ENCODE measurements at regions not wholly inside any gene's neighbourhood (a gene's known extent, or its start where the extent isn't known, plus 50 kb on each side); places are given as distances from the start of the nearest gene placed in this dataset.

GRCh38 chr15:58329781-58330671 is 101.8 kb upstream of the LIPC start:
- DNase-seq = no peak

GRCh38 chr15:58330741-58331559 is 100.8 kb upstream of the LIPC start:
- no peak for DNase-seq

- DNase-seq = no peak
Observed at GRCh38 chr15:58331560-58331912, 100.3 kb upstream of the LIPC start.

DNA sequence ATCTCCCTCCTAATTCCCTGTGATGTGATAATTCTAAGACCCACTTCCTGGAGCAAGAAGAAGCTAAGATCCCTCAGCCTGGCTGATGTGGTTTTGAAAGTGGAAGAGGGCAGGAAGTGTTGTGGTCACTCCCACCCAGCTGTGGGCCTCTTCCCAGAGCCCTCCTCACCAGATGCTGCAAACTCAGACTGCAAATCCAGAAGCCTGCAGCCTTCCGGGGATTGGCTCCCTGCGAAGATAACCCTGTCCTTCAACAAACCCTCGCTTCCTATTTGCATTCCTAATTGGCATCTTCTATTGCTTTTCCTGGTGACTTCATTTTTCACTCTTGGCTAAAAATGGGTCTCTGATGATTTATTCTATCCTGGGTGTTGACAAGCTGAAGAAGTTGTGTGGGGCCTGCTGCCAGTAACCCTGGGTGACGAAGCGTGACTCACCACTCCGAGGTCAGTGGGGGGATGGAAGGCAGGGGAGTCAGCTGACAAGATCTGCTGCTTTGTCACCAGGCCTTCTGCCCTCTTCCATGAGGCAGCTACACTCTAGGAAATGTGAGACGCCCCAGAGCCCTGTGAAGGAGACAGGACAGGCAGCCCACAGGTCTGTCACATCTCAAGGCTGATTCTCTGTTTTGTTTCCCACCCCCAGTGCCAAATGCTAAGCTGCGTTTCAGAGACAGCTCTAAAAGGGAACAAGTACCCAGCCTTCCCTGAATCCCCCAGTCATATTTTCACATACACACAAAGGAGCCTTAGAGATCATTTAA is 99.7 kb upstream of the LIPC start:
- peak; percentile 99 for DNase-seq

- DNase-seq = peak; percentile 77
Observed at GRCh38 chr15:58332676-58333400, 99.0 kb upstream of the LIPC start.

- DNase-seq = no peak
Observed at GRCh38 chr15:58334803-58335202, 97.0 kb upstream of the LIPC start.

- DNase-seq = no peak
Observed at GRCh38 chr15:58336161-58336560, 95.6 kb upstream of the LIPC start.

DNA sequence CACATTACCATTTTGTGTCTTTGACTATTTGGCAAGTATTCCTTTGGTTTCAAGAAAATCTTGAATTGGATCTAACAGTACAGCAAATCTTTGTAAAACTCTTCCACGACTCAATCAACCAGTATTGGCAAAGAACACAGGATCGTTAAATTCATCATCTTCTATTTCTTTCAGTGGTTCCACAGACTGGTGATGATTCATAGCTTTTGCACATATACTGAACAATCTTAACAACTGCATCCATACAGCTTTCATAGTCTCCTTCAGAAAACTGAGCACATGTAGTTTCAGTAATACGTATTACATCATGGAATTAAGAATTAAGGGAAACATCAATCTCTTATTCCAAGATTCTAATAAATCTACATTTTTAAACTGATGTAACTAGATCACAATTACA is 91.6 kb upstream of the LIPC start:
- DNase-seq = peak; percentile 52

DNA sequence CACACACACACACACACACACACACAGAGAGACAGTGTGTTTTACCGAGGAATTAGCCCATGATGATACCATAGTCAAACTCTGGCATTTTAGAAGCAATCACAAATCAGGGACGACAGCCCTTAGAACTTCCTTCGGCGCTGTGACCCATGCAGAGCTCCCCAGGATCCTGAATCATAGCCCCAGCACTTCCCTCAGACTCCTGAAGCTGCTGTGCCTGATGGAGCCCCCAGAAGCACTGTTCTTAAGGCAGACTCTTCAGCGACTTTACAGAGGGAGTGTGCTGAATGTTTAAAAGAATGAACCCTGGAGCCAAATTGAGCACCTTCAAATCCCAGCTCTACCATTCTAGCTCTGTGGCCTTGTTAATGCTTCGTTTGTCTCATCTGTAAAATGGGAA is 89.3 kb upstream of the LIPC start:
- DNase-seq = no peak

- DNase-seq = no peak
Observed at GRCh38 chr15:58344213-58345070, 87.3 kb upstream of the LIPC start.

DNA sequence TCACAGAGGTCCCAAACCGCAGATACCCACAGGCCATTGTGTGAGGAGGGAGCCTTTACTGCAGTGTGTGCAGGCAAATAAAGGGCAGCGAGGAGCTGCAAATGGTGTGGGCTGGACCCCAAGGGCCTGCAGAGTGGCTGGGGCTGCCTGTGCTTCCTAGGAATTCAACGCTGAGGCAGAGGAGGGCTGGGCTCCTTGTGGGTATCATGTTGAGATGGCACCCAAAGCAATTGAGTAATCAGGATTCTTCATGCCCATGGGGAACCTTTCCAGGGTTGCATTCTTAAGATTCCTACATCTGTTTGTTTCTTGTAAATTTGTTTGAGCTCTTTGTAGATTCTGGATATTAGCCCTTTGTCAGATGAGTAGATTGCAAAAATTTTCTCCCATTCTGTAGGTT is 85.4 kb upstream of the LIPC start:
- peak; percentile 95 for DNase-seq

- DNase-seq = no peak
Observed at GRCh38 chr15:58348095-58348812, 83.5 kb upstream of the LIPC start.

DNA sequence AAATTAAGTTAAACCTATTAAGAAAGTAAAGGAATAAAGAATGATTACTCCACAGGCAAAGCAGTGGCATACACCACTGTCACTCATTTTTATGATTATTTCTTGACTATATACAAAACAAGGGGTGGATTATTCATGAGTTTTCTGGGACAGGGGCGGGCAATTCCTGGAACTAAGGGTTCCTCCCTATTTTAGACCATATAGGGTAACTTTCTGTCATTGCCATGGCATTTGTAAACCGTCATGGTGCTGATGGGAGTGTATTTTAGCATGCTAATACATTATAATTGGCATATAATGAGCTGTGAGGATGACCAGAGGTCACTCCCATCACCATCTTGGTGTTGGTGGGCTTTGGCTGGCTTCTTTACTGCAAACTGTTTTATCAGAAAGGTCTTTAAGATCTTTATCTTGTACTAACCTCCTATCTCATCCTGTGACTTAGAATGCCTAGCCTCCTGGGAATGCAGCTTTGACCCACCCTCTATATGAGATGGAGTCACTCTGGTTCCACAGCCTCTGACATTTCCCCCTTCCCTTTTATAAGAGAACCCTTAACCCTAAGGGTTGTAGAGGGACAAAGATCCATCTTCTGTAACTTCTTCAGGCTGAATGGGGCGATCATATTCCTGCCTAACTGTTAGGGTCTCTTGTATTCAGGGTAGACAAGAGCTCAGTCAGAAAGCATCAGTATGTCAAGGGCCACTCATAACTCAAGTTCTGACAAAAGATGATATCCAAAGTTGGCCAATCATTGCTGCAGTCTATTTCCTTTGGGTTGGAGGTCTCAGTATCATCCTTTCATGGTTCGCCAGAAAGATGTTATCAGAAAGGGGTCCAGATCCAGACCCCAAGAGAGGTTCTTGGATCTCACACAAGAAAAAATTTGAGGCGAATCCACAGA is 79.5 kb upstream of the LIPC start:
- no peak for DNase-seq

GRCh38 chr15:58355382-58355971 is 76.3 kb upstream of the LIPC start:
- no peak for DNase-seq

DNA sequence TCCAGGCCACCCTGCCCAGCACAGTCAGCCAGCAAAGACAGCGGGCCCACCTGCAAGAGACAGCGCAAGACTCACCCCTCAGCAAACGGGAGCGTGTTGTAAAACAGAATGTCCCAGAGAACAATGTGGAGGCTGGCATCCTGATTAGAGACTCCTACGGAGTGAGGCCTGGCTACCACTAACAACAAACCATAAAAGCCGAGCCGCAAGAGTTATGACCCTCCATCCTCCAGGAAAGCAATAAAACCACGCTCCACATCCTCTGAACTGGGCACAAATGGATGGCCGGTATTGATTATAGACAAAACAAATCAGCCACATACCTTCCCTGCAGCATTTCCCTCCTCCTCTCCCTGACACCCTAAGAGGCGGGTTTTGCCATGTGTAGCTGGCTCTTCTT is 75.8 kb upstream of the LIPC start:
- DNase-seq = no peak

- DNase-seq = peak; percentile 31
Observed at GRCh38 chr15:58357529-58358476, 74.0 kb upstream of the LIPC start.

DNA sequence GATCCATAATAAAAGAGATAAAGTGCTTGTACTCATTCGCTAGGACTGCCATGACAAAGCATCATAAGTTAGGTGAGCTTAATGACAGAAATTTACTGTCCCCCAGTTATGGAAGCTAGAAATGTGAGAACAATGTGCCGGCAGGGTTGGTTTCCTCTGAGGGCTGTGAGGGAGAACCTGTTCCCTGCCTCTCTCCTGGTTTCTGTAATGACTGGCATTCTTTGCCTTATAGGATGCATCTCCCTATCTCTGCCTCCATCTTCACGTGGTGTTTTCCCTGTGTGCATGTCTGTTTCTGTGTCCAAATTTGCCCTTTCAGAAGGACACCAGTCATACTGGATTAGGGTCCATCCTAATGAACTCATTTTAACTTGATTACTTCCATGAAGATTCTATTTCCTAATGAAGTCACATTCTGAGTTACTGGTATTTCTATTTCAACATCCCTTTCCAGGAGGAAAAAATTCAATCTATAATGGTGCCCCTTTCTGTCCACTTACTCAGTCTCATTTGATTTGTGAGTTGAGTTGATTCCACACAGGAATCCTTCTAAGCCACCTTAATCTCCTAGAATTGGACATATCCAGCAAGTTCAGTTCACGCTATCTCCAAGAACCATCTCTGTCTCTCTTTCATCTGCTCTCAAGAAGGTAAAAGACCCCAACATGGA is 71.2 kb upstream of the LIPC start:
- no peak for DNase-seq

All from EL (cell line).